ENCODE measurements at regions not wholly inside any gene's neighbourhood (a gene's known extent, or its start where the extent isn't known, plus 50 kb on each side); places are given as distances from the start of the nearest gene placed in this dataset.

DNA sequence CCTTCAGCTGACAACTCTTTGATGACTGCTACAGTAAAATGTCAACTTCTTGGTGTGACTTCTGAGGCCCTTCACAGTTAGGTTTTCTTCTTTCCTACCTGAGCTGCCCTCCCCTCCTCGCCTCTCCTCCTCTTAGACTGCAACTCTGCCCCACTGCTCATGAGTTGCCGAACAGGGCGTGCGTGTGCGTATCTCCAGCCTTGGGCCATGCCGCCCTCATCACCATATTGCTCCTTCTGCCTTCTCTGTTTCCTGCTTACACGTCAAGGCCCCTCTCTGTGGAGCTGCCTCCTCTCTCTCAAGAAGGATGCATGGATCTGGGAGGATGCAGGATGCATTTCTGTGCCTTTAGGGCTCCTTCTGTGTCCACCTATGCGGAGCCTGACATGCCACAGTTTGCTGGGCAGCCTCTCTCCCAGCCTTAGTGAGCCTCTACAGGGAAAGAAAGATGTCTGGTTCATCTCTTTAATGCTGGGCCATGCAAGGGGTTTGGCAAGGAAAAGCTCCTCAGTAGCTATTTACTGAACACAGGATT lies 205.9 kb downstream of the RPLP1 start:
- DNase-seq (ENCODE audit: low spot score) = peak; percentile 11

DNA sequence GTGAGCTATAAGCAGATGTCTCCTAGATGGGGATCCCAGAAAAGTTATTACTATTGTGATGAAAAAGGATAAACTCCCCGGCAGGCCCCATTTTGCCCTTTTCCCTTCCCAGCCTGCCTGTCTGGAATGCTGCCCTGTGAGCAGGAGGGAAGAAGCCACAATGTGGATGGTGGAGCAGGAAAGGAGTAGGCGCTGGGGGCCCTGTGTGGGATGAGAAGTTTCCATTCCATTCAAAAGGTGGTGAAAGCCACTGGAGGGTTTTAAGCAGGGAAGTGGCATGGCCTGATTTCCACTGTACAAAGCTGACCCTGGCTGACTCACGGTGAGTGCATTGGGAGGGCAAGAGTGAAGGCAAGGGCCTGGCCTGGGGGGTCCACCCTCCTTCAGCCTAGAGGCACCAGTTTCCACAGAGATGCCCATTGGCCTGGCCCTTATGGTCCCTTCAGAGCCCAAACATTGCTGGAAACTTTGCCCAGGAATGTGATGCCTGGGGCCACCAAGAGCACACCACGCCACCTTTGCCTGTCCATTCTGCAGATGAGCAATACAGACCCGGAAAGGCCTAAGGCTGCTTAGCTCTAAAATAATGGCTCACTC lies 206.9 kb downstream of the RPLP1 start:
- peak; percentile 30 for DNase-seq (ENCODE audit: low spot score)

DNA sequence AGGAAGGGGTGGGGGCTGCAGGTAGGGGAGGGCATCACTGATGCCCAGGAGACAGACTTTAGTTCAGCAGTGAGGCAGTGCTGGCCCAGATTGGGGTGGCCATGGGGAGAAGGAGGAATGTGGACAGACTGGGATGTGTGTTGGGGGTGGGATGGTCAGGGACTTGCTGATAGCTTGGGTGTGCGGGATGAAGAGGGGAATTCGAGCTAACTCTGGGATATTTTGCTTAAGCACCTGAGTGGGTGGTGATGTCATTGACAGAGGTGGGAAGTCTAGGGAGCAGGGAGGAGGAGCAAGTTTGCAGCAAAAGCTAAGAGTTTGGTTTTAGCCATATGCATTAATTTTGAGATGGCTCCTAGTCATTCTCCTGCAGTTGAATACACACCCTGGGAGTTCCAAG lies 207.5 kb downstream of the RPLP1 start:
- peak; percentile 15 for DNase-seq (ENCODE audit: low spot score)

DNA sequence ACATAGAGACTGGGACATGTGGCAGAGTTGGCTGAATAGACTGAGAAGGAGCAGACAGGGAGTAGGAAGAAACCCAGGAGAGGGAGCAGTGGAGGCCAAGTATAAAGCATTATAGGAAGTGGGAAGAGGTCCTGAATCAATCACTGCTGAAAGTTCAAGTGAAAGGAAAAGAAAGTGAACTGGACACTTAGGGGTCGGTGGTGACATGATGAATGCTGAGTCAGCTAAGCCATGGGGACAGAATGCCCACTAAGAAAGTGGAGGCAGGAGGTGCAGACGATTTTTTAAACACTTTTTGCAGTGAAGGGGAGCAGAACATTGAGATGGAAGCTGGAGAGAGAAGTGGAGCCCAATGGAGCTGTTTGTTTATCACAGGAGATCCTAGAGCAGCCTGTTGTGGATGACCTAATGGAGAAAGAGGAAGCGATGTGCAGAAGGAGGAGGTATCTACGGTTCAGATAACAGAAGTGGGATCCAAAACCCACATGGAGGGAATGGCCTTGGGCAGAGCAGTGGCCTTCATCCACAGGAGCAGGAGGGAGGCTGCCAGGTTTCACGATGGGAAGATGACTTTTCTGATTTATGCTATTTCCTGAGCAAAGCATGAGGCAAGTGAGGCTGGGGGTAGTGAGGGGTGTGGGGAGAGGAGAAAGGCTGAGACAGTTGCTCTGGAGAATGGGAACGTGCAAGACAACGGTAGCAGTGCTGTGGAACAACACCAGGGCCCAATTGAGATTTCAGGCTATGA lies 208.2 kb downstream of the RPLP1 start:
- DNase-seq (ENCODE audit: low spot score) = peak; percentile 23

DNA sequence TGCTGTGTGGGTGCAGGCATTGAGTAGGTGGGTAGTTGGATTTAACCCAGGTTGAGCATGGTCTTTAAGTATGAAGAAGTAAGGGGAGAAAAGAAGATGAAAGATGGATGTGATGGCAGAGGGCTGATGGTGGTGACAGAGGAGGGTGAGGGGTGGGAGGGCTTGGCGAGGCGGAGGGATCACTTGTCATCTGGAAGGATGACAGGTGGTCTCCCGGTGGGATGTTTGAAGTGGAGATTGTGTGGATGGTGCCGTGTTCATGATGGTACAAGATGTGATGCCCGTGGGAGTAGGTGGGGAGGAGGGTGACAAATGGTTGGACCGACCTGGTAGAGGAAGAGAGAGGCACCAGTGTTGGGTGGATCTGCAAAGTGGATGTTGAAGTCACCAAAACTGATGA lies 208.8 kb downstream of the RPLP1 start:
- DNase-seq (ENCODE audit: low spot score) = peak; percentile 15

DNA sequence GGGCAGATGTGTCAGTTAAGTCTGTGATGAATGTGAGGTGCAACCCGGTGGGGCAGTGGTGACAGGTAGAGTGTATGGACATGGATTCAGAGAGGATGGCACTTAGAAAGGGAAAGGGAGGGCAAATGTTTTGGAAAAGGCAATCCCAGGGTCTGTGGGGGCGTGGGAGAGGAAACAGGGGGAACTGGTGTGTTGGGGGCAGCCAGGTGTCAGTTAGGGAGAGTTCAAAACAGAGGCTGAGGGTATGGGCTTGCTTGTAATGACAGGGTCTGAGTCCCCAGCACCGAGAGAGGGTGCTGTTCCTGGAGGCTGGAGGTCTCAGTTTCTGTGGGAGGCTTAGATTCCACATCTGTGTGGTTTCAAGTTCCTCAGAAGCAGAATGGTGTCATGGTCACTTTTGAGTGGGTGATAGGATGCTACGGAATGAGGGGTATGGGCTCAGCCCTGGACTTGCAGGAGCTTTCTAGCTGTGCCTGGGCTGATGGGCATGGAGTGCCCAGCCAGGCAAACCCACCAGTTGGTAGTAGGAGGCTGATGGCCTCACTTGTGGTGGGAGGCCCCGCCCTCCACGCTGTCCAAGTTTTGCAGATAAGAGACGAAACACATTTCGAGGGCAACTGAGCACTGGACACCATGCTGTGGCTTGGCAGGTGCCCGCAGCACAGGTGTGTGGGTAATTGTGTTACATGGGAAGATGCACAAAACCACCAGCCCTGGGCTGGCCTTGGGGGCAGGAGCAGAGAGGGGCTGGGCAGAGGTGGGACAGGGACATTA lies 209.4 kb downstream of the RPLP1 start:
- DNase-seq (ENCODE audit: low spot score) = peak; percentile 53

DNA sequence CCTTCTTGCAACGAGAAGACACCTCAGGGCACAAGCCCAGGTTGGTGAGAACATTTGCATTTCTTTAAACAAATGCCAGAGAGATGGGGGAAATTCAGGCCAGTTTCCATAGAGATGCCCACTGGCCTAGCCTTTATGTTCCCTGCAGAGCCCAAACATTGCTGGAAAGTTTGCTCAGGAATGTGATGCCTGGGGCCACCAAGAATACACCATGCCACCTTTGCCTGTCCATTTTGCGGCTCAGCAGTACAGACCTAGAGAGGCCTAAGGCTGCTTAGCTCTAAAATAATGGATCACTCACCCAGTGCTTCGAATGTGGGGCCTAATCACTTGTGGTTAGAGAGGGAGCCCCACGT lies 210.0 kb downstream of the RPLP1 start:
- no peak for DNase-seq (ENCODE audit: low spot score)

DNA sequence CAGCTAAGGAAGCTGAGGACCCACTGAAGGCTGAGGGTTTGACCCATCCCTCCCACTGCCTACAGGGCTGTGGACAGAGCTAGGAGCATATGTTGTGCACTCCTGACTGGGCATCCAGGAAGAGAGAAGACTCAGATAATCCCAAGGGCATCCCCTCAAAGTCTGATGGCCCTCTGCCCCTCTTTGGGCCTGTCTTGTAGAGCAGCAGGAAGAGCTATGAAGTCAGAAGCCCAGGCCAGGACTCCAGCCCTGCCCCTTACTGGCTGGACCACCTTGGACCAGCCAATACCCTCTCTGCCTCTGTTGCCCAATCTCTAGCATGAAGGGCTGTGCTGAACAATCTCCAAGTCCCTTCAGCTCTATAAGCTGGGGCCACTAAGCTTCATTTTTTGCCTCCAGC lies 210.8 kb downstream of the RPLP1 start:
- peak; percentile 28 for DNase-seq (ENCODE audit: low spot score)

DNA sequence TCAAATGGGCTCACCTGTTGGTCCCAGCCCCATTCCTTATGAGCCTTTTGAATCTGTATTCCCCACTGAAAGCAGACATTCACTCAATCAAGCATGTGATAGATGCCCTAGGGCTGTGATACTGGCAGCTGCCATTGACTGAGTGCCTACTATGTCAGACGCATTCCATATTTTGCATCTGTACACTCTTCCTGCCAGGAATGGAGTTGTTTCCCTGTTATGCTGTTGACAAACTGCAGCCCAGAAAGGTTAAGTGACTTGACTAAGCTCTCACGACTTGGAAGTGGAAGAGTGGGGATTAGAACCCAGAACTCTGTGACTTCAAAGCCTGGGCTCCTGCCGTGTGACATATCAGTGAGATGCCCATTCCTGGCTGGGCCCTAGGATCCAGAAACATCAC lies 211.4 kb downstream of the RPLP1 start:
- no peak for DNase-seq (ENCODE audit: low spot score)

DNA sequence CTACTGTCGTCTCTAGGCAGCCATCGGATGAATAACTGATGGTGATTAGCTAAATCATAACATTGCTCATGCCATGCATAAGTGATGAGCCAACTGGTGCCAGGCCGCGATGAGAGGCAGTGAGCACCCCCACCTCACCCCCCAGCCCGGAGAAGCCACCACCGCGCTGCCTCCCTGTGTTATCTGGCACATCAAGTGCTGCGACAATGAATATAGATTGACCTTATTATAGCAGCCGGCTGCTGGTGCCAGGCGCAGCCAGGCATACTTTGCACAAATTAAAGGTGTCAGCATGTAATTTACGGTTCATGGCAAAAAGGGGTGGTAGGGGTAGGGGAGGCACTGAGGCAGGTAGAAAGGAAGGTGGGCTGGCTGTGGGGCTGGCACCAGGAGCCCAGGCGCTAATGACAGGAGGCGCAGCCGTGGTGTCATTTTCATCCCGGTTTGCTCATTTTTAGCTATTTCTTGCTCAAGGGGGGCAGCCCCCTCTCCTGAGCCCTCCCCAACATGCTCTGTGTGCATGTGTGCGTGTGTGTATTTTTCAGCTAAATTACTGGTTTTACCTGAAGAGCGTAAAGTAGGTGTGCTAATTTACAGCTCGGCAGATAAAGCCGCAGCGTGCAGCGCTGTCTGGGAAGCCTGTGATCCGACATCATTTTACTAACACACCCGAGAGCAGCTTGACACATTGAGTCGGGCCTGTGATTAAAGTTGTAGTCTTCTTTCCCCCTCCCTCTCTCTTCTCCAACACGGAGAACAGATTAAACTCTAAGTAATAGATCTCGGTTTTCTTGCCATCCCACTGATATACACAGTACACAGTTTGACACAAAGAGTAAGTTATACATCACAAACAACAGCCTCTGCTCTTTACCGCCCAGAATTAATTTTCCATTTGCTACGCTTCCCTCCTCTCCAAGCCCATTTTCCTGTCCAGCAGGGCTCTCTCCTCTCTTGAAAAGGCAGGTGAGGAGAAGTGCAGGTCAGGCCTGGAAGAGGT lies 212.3 kb downstream of the RPLP1 start:
- peak; percentile 28 for DNase-seq (ENCODE audit: low spot score)

DNA sequence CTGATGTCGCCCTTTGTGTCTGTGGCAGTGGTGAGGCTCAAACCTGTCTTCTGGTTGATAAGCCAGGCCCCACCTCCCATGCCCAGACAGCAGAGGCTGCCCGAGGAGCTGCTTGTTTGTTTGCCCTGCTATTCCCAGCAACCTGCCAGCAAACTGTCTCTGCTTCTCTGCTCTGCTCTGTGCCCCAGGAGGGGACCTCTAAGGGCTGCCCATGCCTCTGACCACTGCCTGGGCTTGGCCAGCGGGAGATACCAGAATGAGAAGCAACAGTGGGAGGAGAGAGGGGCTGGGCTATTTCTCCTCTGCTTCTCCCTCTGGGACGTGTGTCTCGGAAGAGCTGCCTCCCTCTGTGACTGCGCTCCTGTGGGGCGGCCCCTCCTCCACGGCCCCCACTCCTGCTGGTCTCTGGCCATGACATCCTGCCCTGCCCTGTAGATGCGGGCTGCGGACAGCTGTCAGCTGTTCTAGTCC lies 213.1 kb downstream of the RPLP1 start:
- DNase-seq (ENCODE audit: low spot score) = peak; percentile 62

DNA sequence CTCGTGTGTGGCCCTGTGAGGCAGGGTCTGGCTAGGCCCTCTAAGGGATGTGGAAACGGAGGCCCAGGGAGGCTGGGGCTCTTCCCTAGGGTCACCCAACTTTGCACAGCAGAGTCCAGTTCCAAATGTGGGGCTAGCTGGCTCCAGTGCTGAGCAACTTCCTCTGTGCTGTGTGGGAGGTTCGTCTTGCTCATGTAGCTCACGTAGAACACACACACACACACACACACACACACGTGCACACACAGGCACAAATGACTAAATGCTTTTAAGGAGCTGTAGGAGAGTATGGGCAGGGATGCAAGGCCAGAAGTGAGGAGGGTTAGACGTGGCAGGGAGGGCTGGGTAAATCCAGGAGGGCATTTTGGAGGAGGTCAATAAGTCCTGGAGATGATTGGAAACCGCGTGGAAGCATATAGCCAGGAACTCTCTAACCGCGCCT lies 213.8 kb downstream of the RPLP1 start:
- DNase-seq (ENCODE audit: low spot score) = peak; percentile 64

DNA sequence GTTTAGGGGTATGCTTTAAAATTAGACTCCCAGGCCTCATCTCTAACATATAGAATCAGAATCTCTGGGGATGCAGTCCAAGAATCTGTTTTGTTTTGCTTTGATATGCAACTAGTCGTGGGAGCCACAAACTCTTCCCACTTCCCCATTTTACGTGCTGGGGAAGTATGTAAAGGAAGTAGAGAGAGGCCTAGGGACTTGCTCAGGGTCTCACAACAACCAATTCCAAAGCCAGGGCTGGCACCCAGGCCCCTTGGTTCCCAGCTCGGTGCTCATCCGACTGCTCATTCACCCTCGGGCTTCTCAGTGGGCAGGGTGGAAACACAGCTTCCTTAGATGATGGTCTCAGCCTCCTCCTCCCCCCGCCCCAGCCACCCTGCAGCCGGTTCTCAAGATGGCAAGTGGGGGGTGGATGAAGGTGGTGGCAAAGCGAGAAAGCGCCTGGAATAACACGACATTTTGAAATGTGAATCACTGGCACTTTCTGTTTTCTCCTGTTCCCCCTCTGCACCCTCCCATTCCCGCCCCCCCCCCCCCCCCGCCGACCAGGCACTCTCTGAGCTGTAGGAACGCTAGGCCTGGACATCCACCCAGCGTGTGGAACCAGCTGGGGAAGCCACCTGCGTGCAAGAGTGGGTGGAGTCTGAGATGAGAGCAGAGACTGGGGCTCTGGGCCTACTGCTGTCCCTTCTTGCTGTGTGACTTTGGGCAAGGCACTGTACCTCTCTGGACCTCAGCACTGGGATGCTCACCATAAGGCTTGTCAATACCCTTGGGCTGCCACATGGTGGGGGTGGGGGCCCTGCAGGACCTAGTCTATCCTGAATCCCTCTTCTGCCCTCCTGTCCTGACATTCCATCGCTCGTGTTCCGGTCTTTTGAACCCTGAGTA lies 214.5 kb downstream of the RPLP1 start:
- DNase-seq (ENCODE audit: low spot score) = no peak

DNA sequence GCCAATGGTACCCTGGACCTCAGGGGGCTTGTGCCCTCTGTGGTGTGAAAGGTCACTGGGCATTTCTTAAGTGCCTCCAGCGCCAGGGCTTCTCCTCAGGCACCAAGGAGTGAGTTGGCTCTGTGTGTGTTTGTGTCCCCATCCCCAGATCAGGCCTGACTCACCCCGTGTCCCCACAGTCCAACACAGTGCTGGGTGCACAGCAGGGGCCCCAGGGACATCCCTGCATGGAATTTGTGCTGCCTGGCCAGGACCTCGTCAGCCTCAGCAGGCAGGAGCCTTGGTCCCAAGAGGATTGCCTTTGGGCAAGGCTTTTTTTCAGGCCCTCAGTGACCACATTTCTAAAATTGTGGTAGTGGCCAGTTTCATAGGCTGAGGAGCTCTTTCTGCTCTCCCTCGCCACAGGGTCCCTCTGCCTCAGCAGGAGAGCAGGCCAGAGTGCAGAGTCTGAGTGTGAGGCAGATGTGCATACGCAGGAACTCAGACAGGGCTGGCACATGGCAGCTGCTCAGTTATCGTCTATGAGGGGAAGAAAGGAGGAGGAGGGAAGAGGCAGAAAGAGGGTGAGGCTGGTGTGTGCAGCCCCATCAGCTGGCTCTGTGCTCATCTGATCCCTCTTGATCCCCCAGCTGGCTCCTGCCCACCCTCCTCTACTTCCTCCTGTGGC lies 215.6 kb downstream of the RPLP1 start:
- DNase-seq (ENCODE audit: low spot score) = no peak

DNA sequence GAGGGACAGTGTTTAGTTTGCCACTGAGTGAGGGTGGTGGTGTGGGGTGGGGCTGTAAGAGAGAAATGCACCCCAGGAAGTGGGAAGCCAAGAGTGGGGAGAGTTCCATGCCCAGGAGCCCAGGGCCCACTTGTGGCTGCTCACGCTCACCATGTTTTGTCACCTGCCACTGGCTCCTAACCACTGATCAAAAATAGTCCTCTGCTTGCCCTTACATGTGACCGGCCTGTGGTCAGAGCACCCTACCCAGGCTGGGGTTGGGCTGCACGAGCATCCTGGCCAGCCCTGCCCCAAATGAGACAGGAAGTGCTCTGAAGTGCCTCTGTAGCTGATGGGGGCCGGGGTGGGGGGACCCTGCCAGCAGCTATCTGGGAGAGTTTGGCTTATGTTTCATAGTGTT lies 216.3 kb downstream of the RPLP1 start:
- DNase-seq (ENCODE audit: low spot score) = no peak

DNA sequence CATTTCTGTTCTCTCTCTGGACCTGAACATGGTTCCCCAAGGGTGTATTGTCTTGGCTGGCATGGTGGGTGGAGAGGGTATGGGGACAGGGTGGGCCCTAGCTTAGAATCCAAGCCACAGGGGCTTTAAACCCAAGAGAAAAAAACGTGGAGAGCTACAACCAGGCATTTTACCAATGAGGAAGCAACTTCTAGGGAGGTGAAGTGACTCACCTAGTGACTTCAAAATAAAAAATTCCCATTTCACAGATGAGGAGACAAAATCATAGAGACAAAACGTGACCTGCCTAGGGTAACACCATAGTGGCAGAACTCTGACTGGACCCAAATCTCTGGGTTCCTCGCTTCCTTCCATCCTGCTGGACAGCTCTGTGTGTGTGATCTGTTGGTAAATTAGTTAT lies 216.8 kb downstream of the RPLP1 start:
- DNase-seq (ENCODE audit: low spot score) = no peak

DNA sequence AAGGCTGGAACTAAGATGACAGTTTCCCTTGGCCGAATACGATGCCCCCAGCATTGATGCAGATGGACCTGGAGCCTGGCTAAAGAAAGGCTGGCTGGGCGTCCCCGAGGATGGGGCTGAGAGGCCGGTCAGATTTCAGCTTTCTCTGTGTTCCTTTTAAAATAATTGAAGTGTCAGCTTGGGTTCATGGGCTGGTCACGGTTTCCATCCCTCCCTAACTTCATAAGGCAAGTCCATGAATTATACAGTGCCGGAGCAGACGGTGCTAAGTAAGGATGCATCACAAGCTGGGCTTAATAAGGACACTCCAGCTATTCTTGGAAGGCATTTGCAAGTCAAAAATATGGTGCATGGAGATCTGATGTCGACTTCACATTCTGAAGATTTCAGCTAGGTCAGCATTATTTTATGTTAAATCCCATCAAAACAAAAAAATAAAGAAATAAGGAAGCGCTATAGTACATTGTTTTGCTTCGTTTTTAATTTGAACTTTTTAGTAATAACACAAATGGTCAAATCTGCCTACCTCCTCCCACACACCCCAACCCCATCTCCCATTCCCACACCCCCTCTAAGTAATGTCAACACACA lies 220.8 kb downstream of the RPLP1 start:
- no peak for DNase-seq (ENCODE audit: low spot score)

DNA sequence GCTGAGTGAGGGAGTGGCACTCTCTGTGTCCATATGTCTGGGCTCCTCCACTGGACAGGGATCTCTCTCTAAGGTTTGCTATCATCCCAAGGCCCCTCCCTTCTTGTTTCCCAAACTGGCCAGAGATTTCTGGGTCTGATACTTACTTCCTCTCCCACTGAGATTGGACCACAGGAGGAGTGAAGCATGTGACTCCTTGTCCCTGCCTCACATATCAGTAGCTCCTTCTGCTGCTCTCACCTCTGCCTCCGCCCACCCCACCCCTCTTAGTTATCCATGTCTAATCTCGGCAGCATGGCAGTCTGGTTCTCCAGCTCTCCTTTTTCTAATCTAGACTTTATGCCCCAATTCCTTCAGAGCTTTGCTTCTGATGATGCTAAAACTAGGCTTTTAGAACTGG lies 223.1 kb downstream of the RPLP1 start:
- DNase-seq (ENCODE audit: low spot score) = no peak

DNA sequence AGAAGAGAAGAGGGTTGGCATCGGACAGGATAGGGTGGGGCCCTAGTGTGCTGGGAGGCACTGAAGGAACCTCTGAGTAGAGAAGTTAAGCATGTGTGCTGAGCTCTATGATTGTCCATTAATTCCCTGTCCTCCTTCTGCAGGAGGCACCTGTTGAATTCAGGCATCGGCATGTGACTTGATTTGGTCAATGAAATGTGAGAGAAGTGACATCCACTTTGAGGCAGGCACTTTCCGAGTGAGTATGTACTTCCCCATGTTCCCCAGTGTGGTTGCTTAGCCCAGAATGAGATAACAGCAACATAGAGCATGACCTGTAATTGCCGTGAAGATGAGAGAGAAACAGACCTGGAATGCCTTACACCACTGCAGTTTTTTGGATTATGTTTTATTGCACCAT lies 224.8 kb downstream of the RPLP1 start:
- DNase-seq (ENCODE audit: low spot score) = no peak

Data from left forelimb (tissue), 1 donor.